ENCODE measurements at regions not wholly inside any gene's neighbourhood (a gene's known extent, or its start where the extent isn't known, plus 50 kb on each side); places are given as distances from the start of the nearest gene placed in this dataset.

- ATAC-seq: no peak
Observed at GRCh38 chr5:3269395-3270169, 326.1 kb upstream of the IRX1 start.

DNA sequence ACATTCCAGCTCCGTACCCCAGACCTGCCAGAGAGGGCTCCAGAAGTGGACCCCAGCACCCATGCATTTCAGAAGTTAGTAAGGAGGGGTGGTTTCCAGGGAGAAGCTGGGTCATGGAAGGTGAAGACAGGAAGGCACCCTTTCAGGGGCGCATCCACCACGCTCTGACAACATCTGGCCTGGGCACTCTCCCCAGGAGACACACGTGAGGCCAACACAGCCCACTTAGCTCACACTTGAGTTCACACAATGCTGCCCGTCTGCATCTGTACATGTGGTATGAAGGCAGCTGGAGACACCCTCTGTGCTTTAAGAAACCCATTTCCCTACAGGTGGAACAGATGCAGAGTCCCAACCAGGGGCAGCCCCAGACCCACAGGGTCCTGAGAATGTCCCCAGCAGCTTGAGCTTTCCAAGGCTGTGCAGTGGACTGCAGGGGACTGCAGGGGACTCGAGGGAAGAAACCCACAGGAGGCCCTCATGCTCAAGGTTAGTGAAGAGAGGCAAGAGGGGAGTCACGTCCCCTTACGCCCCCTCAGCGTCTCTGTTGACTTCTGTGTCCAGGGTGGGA, 326.8 kb upstream of the IRX1 start:
- no peak for ATAC-seq

- no peak for ATAC-seq
Observed at GRCh38 chr5:3266861-3267260, 328.8 kb upstream of the IRX1 start.

DNA sequence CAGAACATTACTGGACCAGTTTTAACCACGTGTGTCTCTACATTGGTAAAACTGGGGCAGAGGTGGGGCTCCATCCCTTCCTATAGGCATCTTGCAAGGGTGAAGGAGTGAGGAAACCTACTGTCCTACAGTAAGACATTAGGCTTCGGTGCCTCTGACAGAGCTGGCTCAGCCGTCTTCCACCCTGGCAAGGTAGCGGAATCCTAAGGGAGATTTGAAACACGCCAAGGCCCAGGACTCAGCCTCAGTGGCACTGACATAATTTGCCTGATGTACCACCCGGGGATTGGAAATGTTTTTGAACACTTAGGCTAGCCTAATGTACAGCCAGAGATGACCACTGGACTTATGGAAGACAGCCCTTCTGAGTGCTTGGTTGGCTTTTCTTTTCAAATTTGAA, 329.7 kb upstream of the IRX1 start:
- no peak for ATAC-seq

- no peak for ATAC-seq
Observed at GRCh38 chr5:3265131-3265885, 330.3 kb upstream of the IRX1 start.

DNA sequence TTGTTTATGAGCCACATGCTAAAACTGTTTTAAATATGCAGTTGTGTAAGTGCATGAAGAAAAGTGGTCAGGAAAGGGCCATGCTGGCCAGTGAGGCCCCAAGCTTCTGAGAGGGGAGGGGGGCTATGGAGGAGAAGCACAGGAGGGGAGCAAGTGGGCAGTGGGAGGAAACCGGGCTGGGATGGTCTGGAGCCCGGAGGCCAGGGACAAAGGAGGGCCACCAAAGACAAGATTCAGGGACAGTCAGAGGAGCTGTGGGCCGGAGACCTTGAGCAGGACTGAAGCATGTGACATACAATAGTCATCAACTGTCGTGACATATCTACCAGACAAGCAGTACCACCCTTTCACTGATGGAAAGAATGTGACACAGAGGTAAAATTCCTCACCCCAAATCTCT, 333.2 kb upstream of the IRX1 start:
- no peak for ATAC-seq

DNA sequence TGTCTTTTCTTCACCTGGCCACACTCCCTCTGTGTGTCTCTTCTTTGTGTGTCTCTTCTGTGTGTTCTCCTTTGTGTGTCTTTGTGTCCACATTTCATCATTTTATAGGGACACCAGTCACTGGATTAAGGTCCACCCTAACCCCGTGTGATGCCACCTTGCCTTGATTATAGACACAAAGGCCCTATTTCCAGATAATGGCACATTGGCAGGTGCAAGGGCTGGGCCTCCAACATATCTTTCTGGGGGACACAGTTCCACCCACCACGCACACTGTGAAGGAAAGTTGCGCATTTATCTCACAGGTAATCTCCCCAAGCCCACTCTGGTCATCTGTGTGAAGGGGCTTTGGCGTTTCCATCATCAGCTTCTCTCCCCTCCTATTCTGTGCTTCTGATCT, 334.6 kb upstream of the IRX1 start:
- no peak for ATAC-seq

DNA sequence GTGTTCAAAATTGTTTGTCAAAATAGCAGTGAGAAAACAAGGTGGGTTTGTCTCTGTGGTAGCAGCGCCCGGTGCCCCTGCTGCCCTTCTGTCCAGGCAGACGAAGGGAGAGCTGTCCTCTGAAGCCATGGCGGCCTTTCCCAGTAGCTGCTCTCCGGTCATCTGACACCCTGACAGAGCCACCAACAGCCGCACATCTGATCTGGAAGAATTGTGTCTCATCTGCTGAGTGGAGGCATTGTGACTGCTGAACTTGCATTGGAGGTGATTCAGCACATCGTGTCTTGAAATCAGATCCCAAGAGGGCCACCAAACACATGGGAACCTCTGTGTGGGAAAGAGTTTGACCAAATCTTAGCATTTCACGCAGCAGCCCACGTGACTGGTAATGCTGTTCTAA, 337.6 kb upstream of the IRX1 start:
- ATAC-seq: no peak

GRCh38 chr5:3252235-3252634, 343.4 kb upstream of the IRX1 start:
- no peak for ATAC-seq

DNA sequence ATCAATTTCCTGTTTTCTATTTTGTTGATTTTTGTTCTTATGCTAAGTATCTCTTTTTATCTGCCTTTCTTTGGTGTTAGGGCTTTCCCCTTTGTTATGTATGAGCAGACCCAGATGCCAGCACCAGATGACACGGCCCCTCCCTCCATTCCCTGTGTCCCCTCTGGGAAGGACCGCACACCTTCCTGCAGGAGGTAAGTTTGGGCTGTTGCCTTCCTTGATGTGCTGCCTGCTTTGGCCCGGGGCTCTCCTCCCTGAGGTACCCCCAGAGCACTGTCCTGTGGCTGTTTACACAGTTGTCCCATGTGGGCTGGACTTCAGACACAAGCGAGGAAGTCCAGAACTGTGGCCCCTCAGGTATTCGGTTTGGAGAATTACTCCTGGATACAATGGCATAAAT, 343.8 kb upstream of the IRX1 start:
- ATAC-seq: no peak

- no peak for ATAC-seq
Observed at GRCh38 chr5:3249401-3249800, 346.2 kb upstream of the IRX1 start.

DNA sequence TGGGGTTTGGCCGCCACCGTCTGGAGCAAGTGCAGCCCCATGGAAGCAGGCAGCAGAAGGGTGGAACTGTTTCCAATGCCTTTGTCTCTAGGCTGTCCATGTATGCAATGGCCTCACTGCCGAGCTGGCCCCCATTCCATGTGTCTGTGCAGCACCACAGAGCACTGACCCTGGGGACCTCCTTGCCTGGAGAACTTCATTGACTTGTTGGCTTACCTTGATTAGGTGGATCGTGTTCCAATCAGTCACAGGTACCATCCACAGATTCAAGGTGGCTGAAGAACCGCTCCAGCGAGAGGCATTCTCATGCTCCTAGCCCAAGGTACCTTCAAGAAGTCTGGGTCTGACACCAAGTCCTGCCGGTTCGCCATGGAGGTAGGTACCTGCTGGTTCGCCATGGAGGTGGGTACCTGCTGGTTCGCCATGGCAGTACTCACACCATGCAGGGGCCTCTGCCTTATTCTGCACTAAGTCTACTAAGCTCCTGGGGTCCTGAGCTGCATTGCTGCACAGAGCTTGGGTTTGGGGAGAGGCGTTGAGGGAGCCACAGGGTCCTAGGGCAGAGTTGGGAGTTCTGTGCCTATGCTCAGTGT, 358.3 kb upstream of the IRX1 start:
- no peak for ATAC-seq

GRCh38 chr5:3234566-3234965, 361.1 kb upstream of the IRX1 start:
- ATAC-seq: no peak

- no peak for ATAC-seq
Observed at GRCh38 chr5:3230941-3231340, 364.7 kb upstream of the IRX1 start.

- no peak for ATAC-seq
Observed at GRCh38 chr5:3230254-3230653, 365.4 kb upstream of the IRX1 start.

GRCh38 chr5:3226196-3226920, 369.3 kb upstream of the IRX1 start:
- ATAC-seq: no peak

GRCh38 chr5:3225201-3225960, 370.3 kb upstream of the IRX1 start:
- ATAC-seq: no peak

GRCh38 chr5:3222924-3223323, 372.7 kb upstream of the IRX1 start:
- ATAC-seq: no peak

GRCh38 chr5:3221432-3221831, 374.2 kb upstream of the IRX1 start:
- ATAC-seq: no peak

GRCh38 chr5:3220638-3221288, 374.9 kb upstream of the IRX1 start:
- no peak for ATAC-seq

DNA sequence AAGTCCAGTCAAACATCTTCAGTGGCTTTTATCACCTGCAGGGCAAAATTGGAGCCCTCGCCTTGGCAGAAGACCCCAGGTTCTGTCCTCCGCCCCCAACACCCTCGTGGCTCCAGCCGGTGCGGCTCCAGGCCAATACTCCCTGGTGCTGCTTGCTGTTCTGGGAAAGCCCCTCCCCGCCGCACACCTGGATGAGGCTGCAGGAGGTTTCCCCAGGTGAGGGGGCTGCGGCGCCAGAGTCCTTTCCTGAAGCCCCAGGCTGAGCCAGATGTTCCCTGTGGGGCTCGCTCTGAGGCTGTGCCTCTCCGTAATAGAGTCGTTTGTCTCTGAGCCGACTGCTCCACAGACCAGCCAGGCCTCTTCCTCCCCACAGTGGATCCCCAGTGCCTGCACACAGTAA, 375.4 kb upstream of the IRX1 start:
- ATAC-seq: no peak
